B cell (primary cell): ENCODE measurements at regions not wholly inside any gene's neighbourhood (a gene's known extent, or its start where the extent isn't known, plus 50 kb on each side); places are given as distances from the start of the nearest gene placed in this dataset.

Source experiments
- EZH2 ChIP-seq: IDR thresholded peaks from 2 replicates; pipeline ENCODE4 v1.6.1; 2012; ENCODE audit warnings: borderline replicate concordance, low read depth, mild to moderate bottlenecking, moderate library complexity, low read length; ENCODE audit not compliant: insufficient read depth, poor library complexity, severe bottlenecking
- TF ChIP-seq, protein P1 (sequence below): fragments of 200-600 bp; IDR thresholded peaks from one replicate; pipeline ENCODE4 v1.8.0; 2022; ENCODE audit warnings: antibody characterized with exemption, mild to moderate bottlenecking

DNA sequence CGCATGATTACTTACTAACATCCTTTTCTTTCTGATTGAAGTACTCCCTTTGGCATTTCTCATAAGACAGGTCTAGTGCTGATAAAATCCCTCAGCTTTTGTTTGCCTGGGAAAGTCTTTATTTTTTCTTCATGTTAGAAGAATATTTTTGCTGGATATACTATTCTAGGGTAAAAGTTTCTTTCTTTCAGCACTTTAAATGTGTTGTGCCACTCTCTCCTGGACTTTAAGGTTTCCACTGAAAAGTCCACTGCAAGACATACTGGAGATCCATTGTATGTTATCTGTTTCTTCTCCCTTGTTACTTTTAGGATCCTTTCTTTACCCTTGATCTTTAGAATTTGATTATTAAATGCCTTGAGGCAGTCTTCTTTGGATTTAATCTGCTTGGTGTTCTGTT is 796.7 kb downstream of the UQCRFS1 start:
- TF ChIP-seq, protein P1, sequence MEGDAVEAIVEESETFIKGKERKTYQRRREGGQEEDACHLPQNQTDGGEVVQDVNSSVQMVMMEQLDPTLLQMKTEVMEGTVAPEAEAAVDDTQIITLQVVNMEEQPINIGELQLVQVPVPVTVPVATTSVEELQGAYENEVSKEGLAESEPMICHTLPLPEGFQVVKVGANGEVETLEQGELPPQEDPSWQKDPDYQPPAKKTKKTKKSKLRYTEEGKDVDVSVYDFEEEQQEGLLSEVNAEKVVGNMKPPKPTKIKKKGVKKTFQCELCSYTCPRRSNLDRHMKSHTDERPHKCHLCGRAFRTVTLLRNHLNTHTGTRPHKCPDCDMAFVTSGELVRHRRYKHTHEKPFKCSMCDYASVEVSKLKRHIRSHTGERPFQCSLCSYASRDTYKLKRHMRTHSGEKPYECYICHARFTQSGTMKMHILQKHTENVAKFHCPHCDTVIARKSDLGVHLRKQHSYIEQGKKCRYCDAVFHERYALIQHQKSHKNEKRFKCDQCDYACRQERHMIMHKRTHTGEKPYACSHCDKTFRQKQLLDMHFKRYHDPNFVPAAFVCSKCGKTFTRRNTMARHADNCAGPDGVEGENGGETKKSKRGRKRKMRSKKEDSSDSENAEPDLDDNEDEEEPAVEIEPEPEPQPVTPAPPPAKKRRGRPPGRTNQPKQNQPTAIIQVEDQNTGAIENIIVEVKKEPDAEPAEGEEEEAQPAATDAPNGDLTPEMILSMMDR = no peak
- no peak for TF ChIP-seq EZH2
